Heart right ventricle (tissue), 16 donors: ENCODE measurements at regions not wholly inside any gene's neighbourhood (a gene's known extent, or its start where the extent isn't known, plus 50 kb on each side); places are given as distances from the start of the nearest gene placed in this dataset.

Experiments
- ATAC-seq, 8 donors: fragments of 200-7000 bp; cut with Tn5 transposase; one replicate each; pipeline ENCODE4 v1.9.1; 2020; ENCODE audit warnings: mild to moderate bottlenecking in 8 of 8, moderate library complexity in 8 of 8, moderate number of reproducible peaks in 1 of 8
- DNase-seq, 2 donors: peaks; one replicate each; pipeline ENCODE4 v3.0.0-alpha.2; 2020
- H3K27ac ChIP-seq, 10 donors: fragments of 200-600 bp; sonication (generic) in 2 of 10; one replicate each; pipeline versions ENCODE4 v1.5.0 to v1.8.0; 2020 to 2022; ENCODE audit warnings: mild to moderate bottlenecking in 3 of 10
- H3K27me3 ChIP-seq, 7 donors: fragments of 200-600 bp; one replicate each; pipeline ENCODE4 v1.8.0; 2021 to 2022; ENCODE audit warnings: mild to moderate bottlenecking in 2 of 7
- H3K36me3 ChIP-seq, 9 donors: fragments of 200-600 bp; sonication (generic) in 1 of 9; one replicate each; pipeline versions ENCODE4 v1.5.0 to v1.8.0; 2020 to 2022; ENCODE audit warnings: mild to moderate bottlenecking in 2 of 9
- H3K4me1 ChIP-seq, 9 donors: fragments of 200-600 bp; sonication (generic) in 1 of 9; one replicate each; pipeline versions ENCODE4 v1.5.0 to v1.8.0; 2020 to 2022; ENCODE audit warnings: mild to moderate bottlenecking in 4 of 9
- H3K4me3 ChIP-seq, 10 donors: fragments of 200-600 bp; sonication (generic) in 2 of 10; one replicate each; pipeline versions ENCODE4 v1.5.0 to v1.8.0; 2020 to 2022; ENCODE audit warnings: mild to moderate bottlenecking in 7 of 10, moderate library complexity in 2 of 10
- H3K9me3 ChIP-seq, 11 donors: fragments of 200-600 bp in 10 of 11; sonication (generic) in 2 of 11; one replicate each; pipeline versions ENCODE4 v1.5.0 to v1.8.0; 2013 to 2022; ENCODE audit warnings: mild to moderate bottlenecking in 2 of 11, control low read depth in 1 of 11, moderate library complexity in 1 of 11
- WGBS, 2 donors: extraction: QIAGEN DNeasy Blood & Tissue Kit; methylation state at CpG; one replicate each; pipeline ENCODE4 v1.1.7; 2013; ENCODE audit warnings: inconsistent platforms in 1 of 2; 5-methylcytosine and 5-hydroxymethylcytosine counted together
- intact Hi-C, 10 donors: fragments of 100-400 bp; cut with DNase I; formaldehyde crosslinking; loops; one replicate each; pipeline versions ENCODE4 v1.11.1 to v1.14.2; 2022
- TF ChIP-seq, protein P1 (sequence below), 9 donors: fragments of 200-600 bp; sonication (generic) in 2 of 9; IDR thresholded peaks; one replicate each; pipeline versions ENCODE4 v1.5.0 to v1.8.0; 2021 to 2022; ENCODE audit warnings: antibody characterized with exemption in 9 of 9, mild to moderate bottlenecking in 5 of 9, moderate library complexity in 1 of 9
- donor health status: Arrhythmogenic right ventricular cardiomyopathy.
- donor health status: ischemic (EF 13 %, LVEDD 7.1; RV severe dilation, severe dysfunction).
- donor health status: healthy with polysubstance abuse.
- donor health status: DM: no; HTN: yes; CAD: no.
- donor health status: DM: no; HTN: no; CAD: no.
- donor health status: ischemic (EF 25% LVEDD 6.9; RV normal size, moderate dysfunction).
- donor health status: ischemic (EF 25% LVEDD 5.7; RV mildly dilated, moderate dysfunction).
- donor health status: healthy.
- donor health status: DM: yes; HTN: yes; CAD: no.
- donor health status: Ischemic cardiomyopathy.
- donor health status: ischemic (EF 35%, LVEDD 5.7; RV mildly dilated, moderate dysfunction).
- donor health status: nonischemic (EF 11% LVEDD 7.7; RV severe dilation, severe dysfunction).
- donor health status: DM: yes; HTN: yes; CAD: no.
- donor health status: PGD.
- donor health status: ischemic (EF 29% LVEDD 5.4; RV normal size, mild dysfunction).
- donor health status: nonischemic (EF 23%, LVEDD 6.1; RV moderate dilation, normal function).

DNA sequence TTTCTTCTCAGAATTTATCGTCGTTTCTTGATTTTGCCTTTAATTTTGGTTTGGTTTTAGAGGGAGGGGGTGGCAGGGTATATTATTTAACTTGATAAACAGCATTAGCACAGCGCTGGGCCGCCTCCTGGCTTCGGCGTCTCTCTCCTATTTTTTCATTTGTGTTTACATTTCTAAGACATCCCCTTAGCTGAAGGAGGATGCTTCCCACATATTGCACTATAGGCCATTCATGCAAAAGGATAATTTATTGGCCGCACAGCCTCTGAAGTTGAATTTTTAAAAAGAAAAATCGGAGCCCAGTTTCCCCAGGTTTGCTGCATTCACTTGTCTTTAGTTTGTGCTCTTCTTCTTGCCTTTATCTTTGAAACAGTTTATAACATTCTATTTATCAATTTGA lies 497.4 kb upstream of the ZFHX3 start:
- Histone ChIP-seq H3K27ac (no peak overlapping the region), H3K36me3 (no peaks in the 10 kb centered on the region), H3K4me3 (no peak overlapping the region), H3K4me1 (no peaks in the 10 kb centered on the region), H3K27me3 (peaks cover 0 to 83% (median 70%) of the 10 kb centered on the region in 7 donors), H3K9me3 (no peaks in the 10 kb centered on the region)
- intact Hi-C loops = no loop called here
- DNase-seq (no peak), ATAC-seq (no peak)
- WGBS, 2 donors = 87 to 89% methylated on average over 8 of the region's 8 CpGs
- TF ChIP-seq, protein P1, sequence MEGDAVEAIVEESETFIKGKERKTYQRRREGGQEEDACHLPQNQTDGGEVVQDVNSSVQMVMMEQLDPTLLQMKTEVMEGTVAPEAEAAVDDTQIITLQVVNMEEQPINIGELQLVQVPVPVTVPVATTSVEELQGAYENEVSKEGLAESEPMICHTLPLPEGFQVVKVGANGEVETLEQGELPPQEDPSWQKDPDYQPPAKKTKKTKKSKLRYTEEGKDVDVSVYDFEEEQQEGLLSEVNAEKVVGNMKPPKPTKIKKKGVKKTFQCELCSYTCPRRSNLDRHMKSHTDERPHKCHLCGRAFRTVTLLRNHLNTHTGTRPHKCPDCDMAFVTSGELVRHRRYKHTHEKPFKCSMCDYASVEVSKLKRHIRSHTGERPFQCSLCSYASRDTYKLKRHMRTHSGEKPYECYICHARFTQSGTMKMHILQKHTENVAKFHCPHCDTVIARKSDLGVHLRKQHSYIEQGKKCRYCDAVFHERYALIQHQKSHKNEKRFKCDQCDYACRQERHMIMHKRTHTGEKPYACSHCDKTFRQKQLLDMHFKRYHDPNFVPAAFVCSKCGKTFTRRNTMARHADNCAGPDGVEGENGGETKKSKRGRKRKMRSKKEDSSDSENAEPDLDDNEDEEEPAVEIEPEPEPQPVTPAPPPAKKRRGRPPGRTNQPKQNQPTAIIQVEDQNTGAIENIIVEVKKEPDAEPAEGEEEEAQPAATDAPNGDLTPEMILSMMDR (IDR thresholded peaks at IDR 0.05) = no peak

DNA sequence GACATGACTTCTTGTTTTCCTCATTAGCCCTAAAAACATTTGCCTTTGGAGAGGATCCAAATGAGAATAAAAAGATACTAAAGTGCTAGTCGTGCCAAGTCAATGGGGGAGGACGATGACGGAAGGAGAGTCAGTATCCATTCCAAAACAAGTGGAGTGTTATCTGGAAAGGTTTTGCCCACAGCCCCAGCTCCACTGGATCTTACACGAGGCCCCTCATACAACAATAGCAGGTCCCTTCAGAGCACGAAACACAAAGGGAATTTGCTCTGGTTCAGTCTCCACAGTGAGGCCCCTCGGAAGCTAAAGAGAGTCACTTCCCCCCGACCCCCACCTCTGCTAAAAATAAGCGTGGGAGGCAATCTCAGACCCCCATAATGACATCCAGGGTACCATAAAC lies 496.9 kb upstream of the ZFHX3 start:
- TF ChIP-seq, protein P1 (IDR thresholded peaks at IDR 0.05) = no peak
- no peaks in the 10 kb centered on the region for H3K9me3 ChIP-seq
- 36 to 40% methylated on average over 8 of the region's 8 CpGs for WGBS, 2 donors
- intact Hi-C loops = no loop called here
- peaks cover 0 to 79% (median 66%) of the 10 kb centered on the region in 7 donors for H3K27me3 ChIP-seq
- no peak for DNase-seq
- ATAC-seq = no peak
- H3K4me3 ChIP-seq = no peak overlapping the region
- no peak overlapping the region for H3K27ac ChIP-seq
- H3K36me3 ChIP-seq = no peaks in the 10 kb centered on the region
- no peaks in the 10 kb centered on the region for H3K4me1 ChIP-seq

DNA sequence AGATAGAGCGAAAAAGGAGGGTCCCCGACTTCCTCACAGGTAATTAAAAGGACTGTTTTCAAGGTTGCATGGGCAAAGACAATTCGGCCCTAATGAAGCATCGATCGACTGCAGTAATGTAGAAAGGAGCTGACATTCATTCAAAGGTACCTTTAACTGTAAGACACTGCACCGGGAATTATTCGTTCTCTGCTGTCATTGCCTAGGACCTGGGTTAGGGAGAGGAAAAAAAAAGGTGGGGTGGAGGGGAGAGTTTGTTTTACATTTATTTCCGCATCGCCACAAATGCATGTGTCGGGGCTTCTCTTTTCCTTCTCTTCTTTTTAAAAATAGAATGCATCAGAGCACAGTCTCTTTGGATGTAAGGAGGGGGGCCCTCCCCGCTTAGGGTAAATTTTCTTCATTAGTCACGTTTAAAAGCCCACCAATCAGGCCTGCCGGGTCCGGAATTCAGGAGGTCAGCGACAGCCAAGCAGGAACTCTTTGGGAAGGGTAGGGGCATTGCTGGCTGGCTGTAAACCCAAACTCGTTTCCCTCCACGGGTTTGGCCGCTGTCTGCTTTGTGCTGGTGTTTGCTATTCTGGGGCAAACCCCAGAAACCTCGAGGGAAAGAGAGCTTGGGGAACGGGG lies 496.2 kb upstream of the ZFHX3 start:
- DNase-seq (no peak), ATAC-seq (no peak)
- Histone ChIP-seq H3K9me3 (no peaks in the 10 kb centered on the region), H3K4me1 (no peaks in the 10 kb centered on the region), H3K4me3 (no peak overlapping the region), H3K27me3 (peaks cover 0 to 71% (median 63%) of the 10 kb centered on the region in 7 donors), H3K36me3 (no peaks in the 10 kb centered on the region), H3K27ac (no peak overlapping the region)
- intact Hi-C loops = no loop called here
- WGBS, 2 donors = 32 to 33% methylated on average over 20 of the region's 20 CpGs
- TF ChIP-seq, protein P1 (IDR thresholded peaks at IDR 0.05) = no peak

DNA sequence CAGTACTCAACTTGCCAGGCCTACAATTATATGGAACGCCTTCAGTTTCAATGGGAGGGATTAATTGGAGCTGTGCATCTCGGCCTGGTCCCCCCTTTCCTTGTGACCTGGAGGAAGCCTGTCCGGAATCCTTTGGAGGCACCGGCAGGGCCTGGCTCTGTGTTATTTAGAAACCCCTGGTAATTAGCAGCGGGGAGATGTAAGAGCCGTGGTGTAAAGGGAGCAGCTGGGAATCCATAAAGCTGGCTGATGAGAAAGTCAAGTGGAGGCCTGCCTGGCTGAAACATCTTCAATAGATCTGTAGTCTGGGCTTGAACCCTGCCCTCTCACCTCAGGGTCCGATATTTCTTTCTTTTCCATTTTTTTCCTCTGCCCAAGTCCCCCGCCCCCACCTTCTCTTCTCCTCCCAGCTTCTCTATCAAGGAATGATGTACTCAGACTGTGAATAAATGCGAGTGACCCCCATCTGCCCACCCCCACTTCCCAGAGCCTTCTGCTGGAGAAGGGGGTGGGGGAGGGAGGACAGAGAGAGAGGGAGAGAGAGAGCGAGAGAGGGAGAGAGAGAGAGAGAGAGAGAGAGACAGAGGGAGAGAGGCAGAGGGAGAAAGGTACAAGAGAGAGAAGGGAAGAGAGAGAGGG lies 495.5 kb upstream of the ZFHX3 start:
- 79 to 80% methylated on average over 10 of the region's 10 CpGs for WGBS, 2 donors
- no peaks in the 10 kb centered on the region for H3K36me3 ChIP-seq
- intact Hi-C loops = no loop called here
- no peak overlapping the region for H3K4me3 ChIP-seq
- H3K9me3 ChIP-seq = no peaks in the 10 kb centered on the region
- DNase-seq = no peak
- TF ChIP-seq, protein P1 (IDR thresholded peaks at IDR 0.05) = no peak
- no peaks in the 10 kb centered on the region for H3K4me1 ChIP-seq
- H3K27ac ChIP-seq = no peak overlapping the region
- ATAC-seq = no peak
- peaks cover 0 to 65% (median 57%) of the 10 kb centered on the region in 7 donors for H3K27me3 ChIP-seq
